SHP77 treated with DMSO at 0.1 percent for 48 hours (cell line): ENCODE measurements at regions not wholly inside any gene's neighbourhood (a gene's known extent, or its start where the extent isn't known, plus 50 kb on each side); places are given as distances from the start of the nearest gene placed in this dataset.
"Not testable (repeated sequence)": the region's sequence is repeated elsewhere in the genome, so short reads cannot be mapped to it uniquely, and the experiment has no call there.

Source experiments
- DNase-seq: peaks from one replicate; lab custom pipeline; 2025; lab: John Stamatoyannopoulos, UW

DNA sequence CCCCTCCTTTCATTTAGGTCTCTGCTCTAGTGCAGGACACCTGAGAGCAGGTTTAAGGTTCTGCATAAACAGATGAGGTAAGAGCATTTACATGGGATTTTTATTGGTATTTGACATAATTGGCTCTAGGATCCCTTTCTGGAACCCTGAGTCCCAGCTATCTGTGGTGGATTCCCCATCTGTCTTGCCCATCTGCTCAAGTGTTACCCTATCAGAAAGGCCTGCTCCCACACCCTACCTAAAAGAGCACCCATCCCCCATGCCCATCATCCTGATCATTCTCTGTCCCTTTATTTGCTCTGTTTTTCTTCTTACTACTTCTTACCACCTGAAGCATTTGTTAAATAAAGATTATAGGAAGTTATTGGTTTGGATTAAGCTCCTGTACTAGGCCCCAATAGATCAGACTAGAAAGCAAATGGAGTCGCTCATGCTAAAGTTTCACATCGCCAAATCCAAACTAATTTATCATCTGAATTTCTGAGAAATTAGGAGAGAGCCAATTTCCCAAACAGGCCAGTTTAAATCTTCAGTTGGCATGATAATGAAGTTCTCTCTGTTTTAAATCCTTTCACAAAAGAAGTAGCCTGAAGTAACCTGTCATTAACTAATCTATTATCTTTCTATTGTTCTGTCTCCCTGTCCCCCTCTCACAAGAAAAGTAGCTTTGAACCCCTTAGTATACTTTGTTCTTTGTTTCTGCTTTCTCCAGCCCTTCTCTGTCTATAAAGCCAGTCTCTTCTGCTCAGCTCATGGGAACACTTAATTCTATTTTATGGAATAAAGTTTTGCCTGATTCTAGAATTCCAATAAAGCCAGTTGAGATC, 178.6 kb downstream of the ZNF674 start:
- DNase-seq = no peak

DNA sequence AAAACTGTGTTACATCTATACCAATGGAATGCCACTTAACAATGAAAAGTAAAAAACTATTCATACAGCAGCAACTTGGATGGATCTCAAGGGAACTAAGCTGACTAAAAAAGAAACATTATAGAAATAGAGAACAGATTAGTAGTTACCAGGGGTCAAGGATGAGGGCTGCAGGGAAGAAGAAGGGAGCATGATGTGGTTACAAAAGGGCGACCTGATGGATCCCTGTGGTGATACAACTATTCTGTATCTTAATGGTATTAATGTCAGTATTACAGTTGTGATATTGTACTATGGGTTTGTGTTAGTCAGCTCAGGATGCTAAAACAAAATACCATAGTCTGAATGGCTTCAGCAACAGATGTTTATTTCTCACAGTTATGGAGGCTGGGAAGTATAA, 190.7 kb downstream of the ZNF674 start:
- DNase-seq = no peak

- no peak for DNase-seq
Observed at GRCh38 chrX:46341767-46342322, 203.4 kb downstream of the ZNF674 start.

DNA sequence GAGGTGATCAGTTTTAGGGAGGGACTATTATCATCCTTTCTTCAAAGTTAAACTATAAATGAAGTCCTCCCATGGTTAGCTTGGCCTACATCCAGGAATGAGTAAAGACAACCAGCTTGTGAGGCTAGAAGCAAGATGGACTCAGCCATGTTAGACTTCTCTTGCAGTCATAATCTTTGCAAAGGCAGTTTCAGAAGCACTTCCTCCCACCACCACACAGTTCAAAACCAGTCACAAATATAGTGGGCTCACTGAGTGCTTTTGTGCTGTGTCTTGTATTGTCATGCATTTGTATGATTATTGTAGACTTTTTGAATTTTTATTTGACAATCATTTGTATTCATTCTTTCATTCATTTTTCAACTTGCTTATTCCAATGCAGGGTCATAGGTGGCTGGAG, 204.5 kb downstream of the ZNF674 start:
- no peak for DNase-seq

DNA sequence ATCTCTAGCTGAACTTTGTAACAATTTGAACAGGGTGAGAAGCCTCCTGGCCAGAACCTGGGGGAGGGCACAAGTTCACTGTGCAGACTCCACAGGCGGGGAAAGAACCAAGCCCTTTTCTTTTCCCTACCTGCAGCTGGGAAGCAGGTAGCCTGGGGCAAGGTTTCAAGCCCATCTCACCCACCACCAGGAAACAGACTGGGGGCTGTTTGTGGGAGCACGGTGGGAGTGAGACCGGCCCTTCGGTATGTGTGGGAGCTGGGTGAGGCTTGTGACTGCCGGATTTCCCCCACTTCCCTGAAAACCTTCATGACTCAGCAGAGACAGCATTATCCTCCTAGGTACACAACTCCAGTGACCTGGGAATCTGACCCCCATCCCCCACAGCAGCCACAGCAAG, 211.7 kb downstream of the ZNF674 start:
- DNase-seq = no peak

GRCh38 chrX:46330981-46331380, 214.2 kb downstream of the ZNF674 start:
- DNase-seq = no peak

- no peak for DNase-seq
Observed at GRCh38 chrX:46330513-46330912, 214.7 kb downstream of the ZNF674 start.

GRCh38 chrX:46328133-46328532, 217.1 kb downstream of the ZNF674 start:
- DNase-seq = no peak

- DNase-seq = no peak
Observed at GRCh38 chrX:46327566-46328115, 217.6 kb downstream of the ZNF674 start.

- DNase-seq = no peak
Observed at GRCh38 chrX:46326161-46326560, 219.1 kb downstream of the ZNF674 start.

DNA sequence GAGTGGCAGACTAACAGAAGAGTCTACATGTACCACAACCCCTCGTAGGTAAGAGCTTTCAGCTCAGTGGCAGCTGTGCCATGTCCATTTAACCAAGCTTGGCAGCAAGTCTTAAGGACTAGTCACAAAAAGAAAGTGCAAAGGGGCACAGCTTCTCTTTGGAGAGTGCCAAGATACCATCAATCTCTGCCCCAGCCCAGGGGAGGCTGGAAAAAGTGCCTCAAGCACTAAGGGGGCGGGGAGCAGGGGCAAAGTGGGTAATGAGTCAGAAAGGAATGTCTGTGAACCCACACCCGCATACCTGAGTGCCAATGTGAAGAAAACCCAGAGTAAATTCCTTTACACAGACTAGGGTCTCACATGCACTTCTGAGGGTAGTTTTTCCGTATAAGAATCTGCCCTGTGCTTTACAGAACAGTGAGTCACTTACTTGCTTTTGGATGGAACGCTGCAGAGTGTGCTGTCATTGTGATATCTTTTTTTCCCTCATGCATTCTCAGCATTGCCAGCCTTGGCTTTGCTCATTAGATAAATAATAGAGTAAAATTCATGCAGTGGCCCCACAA, 219.8 kb downstream of the ZNF674 start:
- DNase-seq = no peak

- no peak for DNase-seq
Observed at GRCh38 chrX:46324166-46324565, 221.1 kb downstream of the ZNF674 start.

DNA sequence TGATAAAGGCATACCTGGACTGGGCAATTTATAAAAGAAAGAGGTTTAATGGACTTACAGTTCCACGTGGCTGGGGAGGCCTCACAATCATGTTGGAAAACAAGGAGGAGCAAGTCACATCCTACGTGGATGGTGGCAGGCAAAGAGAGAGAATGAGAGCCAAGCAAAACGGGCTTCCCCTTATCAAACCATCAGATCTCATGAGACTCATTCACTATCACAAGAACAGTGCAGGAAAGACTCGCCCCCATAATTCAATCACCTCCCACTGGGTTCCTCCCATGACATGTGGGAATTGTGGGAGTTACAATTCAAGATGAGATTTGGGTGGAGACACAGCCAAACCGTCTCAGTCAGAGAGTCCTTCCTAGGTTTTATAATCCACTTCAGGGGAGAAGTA, 222.3 kb downstream of the ZNF674 start:
- not testable (repeated sequence) for DNase-seq

DNA sequence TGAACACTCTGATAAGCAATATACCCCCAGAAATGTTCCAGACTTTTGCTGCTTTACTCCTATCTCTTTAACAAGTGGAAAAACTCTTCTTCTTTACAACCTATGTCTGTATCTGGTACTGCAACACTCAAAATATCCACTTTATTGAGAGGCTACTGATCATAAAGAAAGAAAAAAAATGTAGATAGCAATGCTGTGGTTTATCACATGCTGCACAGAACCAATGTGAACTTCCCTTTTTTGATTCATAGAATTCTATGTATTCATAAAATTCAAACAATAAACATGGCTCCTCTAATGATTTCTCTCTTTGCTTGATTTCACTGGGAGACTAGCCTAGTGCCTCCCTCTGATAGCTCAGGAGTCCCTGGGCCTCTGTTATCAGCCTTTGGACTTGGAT, 223.5 kb downstream of the ZNF674 start:
- no peak for DNase-seq

DNA sequence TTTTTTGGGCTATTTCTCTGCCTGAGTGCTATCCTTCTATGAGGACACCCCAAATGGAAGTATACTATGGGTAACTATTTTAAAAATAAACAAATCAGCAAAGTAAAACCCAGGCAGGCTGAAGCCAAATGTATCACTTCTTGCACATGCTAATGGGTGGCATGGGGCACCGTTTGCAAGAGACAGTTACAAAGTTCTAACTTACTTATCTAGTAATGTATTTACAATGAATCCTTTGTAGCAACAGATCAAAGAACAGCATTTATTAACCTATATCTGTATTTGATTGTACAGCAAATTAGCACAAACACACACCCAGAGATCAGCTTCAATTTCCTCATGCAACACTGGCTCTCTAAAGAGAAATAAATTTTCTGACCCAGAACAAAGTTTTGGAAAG, 225.5 kb downstream of the ZNF674 start:
- DNase-seq = no peak

DNA sequence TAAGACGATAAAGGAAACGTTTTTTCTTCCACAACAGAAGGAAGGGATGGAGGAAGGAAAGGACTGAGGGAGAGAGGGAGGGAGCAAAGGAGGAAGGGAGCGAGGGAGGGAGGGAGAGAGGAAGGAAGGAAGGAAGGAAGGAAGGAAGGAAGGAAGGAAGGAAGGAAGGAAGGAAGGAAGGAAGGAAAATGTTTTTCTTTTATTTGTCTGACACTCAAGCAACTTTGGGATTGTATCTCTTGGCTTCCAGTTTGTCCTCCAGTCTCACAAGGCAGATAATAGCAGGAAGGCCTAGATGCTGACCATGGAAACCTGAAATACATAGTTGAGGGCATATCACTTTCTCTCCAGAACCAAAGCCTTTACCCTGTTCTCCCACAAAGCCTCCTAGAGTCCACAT, 226.7 kb downstream of the ZNF674 start:
- DNase-seq = no peak

GRCh38 chrX:46317163-46317562, 228.1 kb downstream of the ZNF674 start:
- DNase-seq = no peak

DNA sequence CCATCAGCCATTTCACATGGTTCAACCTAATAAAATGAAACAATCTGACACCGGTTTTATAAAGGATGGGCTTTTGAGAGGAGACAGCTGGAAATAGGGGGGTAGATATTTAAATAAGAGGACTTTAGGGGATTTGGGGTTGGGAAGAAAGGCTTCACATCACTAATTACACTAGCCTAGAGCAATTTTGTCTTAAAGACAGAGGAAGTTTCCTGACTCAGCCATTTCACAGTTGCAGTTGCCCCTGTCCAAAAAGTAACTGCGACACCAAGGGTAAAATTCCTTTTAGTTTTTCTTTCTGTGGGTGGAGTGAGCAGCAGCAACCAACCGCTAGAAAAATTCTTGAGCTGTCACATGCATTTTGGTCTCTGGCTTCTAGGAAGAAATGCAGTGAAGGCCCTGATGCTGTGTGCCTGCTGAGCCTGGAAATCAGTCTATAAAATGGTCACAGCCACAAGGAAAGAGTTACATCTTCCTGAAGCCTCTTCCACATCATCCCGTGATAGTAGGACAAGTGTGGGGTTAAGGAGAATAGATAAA, 233.6 kb downstream of the ZNF674 start:
- DNase-seq = no peak

DNA sequence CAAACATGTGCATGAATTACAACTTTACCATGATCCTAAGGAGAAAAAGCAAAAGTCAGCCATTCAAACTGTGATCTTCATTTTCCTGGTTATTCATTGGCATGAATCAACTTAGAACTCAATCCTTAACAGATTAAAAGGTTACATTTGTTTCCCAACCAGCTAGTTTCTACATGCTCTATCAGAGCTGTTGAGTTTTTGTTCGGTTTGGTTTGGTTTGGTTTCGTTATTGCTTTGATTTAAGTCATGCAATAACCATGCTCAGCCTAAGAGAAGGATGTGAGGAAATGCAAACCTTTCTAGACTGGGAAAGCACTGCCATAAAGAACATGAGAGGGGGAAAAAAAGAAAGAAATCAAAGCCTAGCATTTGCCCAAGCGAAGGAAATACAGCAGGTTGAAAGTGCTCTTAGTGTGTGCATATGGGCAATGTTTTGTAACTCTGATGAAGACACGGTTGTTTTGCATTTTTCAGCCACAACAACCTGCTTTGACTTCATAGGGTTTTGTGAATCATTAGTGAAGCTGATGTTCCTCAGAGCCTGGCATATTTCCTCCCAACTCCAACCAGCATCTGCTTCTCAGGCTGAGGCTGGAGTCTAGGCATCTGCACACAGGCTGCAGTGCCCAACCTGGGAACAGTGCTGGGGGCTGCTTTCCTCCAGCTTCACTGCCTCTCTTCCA, 234.3 kb downstream of the ZNF674 start:
- no peak for DNase-seq

DNA sequence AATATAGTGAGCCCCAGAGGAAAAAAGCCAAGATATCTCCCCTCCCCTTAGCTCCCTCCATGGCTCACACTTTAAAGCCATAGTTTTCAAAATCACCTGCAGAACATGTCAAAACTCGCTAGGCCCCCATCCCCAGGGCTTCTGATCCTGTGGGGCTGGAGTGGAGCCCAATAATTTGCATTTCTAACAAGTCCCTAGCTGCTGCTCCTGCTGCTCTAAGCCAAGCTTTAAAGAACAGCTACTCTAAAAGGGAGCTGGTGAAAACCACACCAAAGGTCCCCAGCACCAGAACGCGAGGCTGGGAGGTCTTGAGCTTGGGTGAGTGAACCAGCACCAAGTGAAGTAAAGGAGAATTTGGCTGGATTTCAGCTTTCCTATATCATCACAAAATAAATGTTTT, 237.1 kb downstream of the ZNF674 start:
- no peak for DNase-seq

- no peak for DNase-seq
Observed at GRCh38 chrX:46306103-46306502, 239.1 kb downstream of the ZNF674 start.

- DNase-seq = no peak
Observed at GRCh38 chrX:46305431-46305830, 239.8 kb downstream of the ZNF674 start.
